Stimulated activated CD4-positive, alpha-beta T cell treated with anti-CD3 and anti-CD28 coated beads, TNF-alpha, amount 100 ng/mL, for 48 hours (primary cell): ENCODE measurements at regions not wholly inside any gene's neighbourhood (a gene's known extent, or its start where the extent isn't known, plus 50 kb on each side); places are given as distances from the start of the nearest gene placed in this dataset.

Experiments
- DNase-seq, 3 donors: peaks; one replicate each; pipeline ENCODE4 v3.0.0-alpha.2; 2020; ENCODE audit warnings: low read depth in 3 of 3

DNA sequence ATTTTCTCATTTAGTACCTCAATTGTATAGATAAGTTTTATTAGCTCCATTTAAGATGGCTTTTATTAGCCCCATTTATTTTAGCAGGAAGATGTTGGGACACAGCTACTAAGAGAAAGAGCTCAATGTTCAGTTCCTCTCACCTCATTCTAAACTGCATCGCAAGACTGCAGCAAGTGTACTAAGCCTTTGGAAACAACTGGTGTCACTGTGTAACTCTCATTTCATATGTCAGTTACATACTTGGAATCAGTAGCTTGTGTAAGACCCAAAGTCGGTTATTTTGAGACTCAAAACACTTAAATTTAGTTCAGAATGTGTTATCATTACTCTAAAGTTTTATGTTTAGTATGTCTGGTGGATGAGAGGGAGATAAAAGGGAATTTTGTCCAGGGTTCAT is 482.9 kb downstream of the BMP2 start:
- DNase-seq: no peak

DNA sequence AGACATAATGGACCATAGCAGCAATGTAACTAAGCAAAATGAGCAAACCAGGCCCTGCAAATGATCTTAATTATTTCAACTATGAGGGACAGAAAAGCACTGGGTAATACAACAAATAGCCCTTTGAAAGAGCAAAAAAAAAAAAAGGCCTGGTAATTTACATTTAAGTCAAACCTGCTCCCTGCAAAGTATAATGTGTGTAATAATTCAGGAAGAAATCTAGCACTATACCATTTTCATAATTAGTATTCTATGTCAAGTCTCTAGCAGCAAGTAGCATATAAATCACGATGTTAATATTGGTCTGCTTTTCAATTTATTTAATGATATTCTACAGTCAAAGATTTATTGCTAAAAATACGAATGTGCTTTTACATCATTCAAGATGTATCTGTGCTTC is 489.6 kb downstream of the BMP2 start:
- no peak for DNase-seq

DNA sequence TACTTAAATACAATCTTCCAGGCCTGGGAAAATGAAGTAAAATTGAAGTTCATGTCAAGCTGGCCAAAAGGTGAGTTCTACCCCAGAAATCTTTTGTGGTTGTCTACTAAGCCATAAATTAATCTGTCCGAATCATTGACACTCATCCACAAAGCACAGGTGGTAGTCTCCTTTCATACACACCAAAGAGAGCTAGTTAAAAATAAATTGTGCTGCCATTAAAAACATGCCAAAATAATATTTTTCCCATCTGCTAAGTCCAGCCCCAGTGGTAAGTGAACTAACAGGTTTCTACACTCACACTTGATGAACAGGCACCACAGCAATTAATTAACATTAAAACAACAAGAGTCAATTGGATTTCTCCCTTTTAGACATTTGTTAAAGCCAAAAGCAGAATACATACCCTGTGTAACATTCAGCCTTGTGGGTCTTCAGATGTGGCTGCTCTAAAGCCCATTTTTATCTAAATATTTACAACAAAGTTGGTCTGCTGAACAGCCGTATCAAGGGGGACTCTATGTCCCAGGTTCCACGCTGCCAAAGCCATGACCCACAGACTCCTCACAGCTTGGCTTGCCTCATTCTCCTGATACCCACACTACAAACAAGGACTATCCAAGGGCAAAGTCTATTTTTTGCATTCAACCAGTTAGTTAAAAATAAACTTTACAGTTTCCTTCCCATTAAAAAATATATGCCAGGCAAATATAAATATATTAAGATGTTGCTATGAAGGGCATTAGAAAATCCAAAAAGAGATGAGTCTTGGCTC is 490.4 kb downstream of the BMP2 start:
- DNase-seq: no peak

DNA sequence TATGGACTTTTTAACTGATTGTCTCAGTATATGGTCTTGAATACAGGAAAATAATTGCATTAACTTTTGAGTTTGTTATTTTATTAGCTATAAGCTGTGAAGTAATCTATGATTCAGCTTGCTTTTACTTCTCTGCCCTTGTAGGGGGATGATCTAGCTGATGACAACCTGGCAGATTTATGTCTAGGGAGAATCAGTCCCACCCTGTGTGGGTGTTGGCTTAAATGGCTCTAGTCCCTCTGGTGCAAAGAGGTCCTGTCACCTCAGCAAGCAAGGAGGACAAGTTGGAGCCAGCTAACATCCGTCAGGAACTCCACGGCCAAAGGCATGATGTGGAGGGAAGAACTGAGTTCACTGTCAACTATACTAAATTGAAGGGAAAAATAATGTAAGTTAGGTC is 495.3 kb downstream of the BMP2 start:
- DNase-seq: no peak

DNA sequence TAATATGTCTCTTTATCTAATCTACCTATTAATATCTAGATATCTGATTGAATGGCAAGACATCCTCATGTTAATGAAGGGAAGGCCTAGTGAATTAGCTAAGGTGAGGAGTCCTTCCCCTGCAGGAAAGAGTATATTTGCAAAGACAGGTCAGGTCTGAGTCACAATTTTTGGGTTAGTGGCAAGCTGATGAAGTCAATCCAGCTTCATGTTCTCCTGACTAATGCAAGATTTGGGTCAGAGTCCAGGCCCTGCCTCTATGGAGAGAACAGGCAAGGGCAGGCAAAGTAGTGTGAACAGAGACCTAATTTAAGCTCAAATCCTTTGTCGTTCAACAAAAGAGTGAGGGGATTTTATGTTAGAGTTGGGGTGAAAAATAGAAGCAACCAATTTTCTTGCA is 496.7 kb downstream of the BMP2 start:
- no peak for DNase-seq

DNA sequence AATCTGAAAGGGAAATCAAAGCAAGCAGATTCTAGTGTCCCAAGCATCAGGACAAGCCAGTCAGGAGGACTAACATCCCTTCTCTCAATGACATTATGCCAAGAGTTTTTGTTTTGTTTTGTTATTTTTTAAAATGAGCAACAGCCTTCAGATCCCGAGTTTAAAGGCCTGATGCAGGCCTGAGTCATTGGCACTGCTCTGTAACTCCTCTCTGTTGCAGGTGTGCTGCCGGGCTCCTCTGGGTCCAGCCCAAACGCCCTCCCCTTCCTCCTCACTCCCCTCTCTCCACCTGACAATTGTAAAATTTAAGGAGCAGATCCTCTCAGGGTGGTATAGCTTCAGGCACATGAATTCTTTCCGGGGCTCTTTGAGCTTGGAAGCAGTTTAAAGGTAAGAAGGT is 502.0 kb downstream of the BMP2 start:
- no peak for DNase-seq

DNA sequence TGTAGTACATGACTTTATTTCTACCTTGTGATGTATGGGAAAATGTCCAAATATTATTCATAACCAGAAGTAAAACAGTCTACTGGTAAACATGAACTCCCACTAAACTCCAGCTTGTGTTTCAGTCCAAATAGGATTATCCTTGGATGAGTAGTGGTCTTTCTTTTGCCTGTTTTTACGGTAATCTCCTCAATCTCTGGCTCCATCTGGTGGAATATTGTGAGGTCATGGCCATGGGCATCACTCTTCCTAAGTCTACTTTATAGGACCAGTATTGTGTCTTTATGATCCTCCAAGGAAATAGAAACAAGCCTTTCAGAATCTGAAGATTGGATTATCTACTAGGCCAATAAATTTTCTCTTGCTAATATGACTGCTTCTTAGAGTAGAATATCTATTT is 505.0 kb downstream of the BMP2 start:
- DNase-seq: no peak

DNA sequence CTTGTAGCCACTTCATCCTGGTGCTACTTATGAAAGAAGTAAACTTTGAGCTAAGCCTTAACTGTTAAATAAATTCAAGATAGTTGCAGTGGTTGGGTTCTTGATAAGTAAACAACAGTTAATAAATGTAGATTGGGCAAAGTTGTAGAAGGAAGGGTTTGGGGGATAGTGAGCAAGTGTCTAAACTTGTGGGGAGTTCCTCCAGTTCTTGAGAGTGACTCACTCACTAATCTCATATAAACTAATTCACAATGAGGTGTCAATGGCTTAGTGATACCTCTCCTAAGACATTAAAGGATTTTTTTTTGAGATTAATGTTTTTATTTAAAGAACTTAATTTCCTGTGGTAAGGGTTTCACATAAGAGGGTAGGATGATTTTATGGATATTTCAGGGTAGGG is 507.4 kb downstream of the BMP2 start:
- no peak for DNase-seq

DNA sequence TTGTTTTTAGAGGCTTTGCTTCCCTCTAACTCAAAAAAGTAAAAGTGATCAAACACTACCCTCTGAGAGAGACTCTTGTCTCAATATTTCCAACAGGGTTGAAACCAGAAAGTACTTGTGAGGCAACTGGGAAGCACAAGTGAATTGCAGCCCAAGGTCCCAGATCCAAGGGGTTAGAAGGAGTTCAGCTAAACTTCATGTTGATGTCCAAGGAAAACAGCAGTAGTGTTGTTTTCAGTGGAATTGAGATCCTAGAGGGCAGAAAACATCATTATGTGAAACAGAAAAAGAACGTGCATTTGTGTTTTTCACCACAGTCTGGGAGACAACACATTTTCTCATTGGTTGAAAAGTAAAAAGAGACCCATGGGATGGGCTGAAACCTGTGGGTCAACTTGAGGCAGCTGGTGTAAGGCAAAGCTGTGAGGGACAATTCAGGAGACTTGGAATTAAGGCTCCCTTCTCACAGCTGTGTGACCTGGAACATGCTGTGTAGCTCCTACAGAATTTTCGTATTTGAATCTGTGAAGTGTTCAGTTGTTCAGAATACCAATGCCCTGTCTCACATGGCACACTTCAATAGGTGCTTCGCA is 508.3 kb downstream of the BMP2 start:
- no peak for DNase-seq

DNA sequence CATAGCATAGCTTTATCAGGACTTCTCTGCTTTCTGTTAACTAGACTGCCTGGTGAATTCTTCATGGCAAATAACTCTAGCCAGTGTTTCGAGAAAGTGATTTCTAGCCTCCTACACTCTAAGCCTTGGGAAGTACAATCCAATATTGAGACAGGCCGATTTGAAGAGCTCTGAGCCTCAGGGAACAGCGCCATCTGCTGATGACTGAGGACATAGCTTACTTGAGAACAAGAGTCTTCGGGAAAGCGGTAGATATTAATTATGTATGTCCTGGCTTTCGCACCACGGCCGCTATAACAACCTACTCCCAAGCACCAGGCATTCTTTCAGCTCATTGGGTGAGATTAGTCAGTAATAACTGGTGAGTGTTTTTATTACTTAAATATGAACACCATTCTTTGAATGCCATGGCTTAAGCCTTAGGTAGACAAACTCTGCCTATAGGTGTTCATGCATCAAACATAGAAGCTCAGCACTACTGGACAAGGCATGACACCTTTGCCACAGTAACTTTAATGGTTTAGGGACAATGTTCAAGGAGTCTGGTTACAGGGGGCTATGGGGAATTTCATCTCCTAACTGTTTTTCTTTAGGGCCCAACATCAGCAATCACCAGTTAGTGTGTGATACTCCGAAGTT is 518.6 kb downstream of the BMP2 start:
- DNase-seq: peak in 2 of 3 donors; percentile 0 to 8

DNA sequence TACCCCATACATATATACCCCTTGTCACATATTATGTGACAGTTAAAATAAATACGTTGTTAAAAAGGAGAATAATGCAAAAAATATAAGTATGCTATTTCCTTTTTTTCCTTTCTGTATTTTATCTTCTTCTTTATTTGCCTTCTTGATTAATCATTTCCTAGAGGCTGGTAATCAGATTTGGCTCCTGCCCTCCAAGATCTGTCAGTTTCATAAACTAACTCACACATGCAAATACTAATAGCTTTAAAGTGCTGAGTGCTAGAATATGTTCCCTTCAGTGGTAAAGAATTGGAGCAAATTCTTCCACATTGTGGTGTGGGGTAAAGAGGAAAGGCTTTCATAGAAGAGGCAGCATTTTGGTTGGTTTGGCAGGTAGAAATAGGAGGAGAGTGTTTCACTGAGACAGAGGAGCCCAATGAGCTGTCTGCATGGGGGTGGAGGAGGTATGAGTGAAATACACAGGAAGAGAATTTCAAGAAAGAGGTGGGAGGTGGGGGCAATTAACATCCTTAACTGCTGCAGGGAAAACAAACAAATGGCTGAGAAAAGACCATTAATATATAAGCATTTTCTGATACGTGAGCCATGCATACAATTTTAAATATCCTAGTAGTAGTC is 523.9 kb downstream of the BMP2 start:
- no peak for DNase-seq

DNA sequence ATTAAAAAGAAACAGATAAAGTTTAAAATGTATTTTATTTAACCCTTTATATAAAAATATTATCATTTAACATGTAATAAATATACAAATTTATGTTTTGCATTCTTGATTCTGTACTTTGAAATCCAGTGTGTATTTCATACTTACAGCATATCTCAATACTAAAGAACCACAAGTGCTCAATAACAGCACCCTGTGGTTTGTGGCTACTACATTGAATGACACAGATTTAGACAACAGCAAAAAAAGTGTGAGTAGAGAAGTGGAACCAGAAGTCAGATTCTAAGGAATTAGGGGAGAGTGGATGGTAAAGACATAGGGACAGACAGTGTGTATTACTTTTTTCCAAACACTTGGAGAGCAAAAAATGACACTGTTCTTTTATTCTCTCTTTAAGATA is 524.5 kb downstream of the BMP2 start:
- no peak for DNase-seq

DNA sequence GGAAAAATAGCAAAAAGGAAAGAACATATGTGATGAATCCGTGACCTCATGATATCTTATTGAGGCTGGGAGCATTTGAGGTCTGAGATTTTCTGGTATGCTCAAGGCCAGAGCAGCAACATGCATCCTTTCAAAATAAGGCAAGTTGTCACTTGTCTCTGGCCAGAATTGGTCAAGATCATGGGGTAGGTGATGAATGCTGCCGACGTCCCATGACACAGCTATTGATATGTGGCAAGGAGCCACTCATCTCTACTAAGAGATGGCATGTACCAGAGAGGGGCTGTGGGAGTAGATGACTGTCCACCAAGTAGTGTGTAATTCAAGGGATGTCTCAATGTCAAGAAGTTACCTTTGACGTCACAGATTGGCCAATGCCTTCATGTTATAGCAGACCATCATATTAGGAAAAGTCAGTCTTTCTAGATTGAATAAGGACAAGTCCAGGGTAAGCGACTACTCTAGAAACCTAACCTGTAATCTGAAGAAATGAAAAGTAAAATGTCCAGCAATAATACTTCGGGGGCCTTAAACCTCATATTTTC is 527.4 kb downstream of the BMP2 start:
- DNase-seq: no peak

DNA sequence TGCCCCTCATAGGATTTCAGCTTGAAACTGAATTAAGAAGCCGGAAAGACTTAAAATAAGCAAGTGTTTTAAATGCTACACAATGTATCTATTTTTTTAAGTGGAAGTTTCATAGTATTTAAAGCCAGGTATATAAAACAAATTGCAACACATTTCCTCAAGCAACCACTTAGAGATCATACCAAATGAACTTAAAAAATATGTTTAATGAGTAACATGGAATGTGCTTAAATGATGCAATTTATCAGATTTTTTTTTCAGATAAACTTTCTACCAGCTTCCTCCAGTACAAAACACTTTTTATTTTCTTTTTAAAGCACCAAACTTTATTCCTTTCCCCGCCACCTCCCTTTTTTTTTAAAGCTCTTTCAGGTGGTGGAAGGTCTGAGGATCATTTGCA is 534.3 kb downstream of the BMP2 start:
- DNase-seq: no peak

DNA sequence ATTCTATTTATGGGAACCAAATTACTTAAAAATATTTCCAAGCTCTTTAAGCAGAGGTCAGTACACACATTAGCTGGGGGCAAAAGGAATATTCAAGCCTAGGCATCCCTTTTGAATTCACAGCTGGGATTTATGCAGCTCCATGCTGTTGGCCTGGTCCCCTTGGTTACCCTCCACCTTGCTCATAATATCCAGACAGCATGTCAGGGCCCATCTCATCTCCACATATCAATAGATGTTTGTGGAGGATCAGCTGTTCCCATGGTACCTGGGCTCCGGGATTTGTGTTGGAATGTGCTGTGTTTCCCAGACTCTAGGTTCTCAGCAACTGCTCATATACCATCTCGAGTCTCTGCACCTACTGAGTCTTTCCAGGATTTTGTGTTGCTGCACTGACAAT is 534.8 kb downstream of the BMP2 start:
- DNase-seq: no peak

DNA sequence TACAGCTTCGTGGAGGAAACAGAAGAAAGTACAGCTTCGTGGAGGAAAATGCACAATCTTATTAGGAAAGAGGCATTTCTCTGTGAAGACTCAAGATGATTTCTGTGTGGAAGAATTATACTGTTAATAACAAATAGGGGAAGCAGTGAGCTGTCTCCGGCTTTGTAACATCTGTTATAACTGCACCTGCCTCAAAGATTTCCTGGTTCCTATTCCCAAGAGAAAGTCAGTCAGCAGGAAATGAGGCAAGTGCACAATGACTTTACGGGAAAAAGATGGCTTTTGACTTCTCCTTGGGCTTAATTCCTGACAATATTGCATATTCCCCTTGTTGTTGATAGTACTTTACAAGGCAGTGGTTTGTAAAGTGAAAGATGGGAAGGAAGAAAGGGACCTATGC is 538.5 kb downstream of the BMP2 start:
- no peak for DNase-seq

DNA sequence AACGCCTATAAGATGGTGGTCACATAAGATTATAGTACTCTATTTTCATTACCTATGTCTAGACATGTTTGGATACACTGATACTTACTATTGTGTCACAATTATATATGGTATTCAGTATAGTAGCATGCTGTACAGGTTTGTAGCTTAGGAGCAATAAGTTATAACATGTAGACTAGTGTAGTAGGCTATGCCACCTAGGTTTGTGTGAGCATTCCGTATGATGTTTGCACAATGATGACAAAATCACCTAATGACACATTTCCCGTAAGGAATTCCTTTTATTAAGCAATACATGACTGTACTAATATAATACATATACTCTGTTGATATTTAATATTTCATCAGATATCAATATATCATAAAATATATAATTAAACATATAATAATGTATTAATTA is 540.7 kb downstream of the BMP2 start:
- no peak for DNase-seq

DNA sequence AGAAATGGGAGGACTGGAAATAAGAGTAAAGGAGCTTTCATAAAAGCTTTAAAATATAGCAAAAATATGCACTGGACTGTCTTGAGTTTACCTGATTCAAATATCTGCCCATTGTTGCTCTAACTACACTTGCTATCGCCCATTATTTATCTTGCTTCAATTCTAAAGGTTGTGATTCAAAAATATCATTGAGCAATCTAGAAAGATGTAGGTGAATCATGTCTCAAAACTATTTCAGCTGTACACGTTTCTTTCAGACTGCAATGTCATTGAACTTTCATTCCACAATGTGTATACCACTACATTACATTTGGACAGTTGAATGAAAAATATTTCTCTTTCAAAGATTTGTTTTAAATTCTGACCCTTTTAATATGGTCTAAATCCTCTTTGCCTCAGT is 545.6 kb downstream of the BMP2 start:
- DNase-seq: no peak

DNA sequence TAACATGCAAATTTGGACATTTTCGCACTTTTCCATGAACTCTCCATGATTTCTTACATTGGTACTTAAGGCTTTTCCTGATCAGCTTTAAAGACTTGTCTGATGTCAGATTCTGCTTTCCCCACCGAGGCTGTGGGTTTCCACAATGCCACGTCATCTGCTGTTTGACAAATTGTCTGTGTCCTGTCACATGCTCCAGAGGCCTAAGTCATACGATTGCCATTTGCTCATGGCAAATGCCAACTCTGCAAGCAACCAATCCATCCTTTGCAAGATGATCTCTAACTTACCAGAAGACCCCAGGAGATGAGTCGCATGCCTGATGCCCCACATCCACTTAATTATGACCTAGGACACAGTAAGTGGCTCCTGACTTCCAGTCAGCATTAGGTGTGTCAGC is 556.5 kb downstream of the BMP2 start:
- DNase-seq: no peak

DNA sequence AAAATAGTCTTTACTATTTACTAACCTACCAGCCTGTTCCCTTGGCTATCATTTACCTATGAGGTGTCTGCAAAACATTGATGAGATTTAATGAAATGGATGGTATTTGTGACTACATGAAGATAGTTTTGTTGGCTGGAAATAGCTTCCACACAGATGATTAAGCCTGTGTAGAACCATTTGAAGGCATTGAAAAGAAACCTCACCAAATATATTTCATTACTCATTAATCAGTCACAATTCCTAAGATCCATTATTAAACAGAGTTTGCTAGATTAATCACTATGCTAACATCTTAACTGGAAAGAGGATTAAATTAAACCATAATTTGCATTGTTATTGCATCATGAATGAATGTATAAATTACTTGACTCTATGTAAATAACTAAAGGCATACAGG is 560.3 kb downstream of the BMP2 start:
- DNase-seq: no peak

DNA sequence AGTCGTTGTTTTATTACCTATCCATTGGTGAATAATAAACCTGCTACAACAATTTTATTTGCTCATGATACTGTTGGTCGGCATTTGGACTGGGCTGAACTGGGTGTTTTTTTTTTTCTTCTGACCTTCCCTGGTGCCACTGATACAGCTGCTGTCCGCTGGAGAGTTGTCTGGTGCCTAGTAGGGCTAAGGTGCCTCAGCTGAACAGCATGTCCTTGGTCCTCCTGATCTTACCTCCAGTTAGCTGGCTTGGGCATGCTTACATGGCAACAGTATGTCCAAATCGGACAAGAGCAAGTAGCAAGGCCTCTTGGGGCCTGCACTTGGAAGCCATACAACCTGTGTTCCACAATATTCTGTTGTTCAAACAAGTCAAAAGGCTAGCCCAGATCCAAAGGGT is 563.4 kb downstream of the BMP2 start:
- DNase-seq: no peak

DNA sequence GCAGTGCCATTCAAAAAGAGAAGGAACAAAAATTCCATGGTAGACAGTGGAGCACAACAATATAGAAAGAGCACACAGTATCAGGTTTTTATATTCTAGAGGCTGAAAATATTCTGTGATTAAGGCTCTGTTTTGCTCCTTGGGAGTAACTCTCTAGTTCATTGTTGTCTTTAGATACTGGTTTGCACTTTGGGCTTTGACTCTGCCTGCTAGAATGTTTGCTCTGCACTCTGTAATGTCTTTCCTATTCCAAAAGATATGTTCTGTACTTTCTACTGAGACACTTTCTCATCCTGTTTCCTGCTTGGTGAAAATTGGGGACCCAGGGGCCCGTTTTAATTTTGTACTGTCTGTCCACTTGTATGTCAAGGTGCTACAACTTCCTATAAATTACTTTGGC is 564.7 kb downstream of the BMP2 start:
- no peak for DNase-seq

DNA sequence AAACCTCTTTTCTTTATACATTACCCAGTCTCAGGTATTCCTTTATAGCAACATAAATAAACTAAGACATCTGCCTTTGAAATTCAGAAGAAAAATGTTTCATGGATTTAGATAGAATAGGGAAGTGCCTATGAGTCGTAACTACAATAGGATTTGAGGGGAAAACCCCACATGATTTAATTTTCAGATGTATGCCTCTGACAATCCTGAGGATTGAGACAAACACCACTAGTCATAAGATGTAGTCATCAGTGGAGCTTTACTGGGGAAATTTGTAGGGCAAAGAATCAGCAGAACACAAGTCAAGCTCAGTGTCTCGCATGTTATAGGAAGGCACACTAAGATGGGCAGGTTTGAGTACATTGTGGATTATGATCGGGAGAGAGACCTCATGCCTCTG is 566.4 kb downstream of the BMP2 start:
- DNase-seq: no peak
